DOHH2 (cell line): ENCODE measurements at regions not wholly inside any gene's neighbourhood (a gene's known extent, or its start where the extent isn't known, plus 50 kb on each side); places are given as distances from the start of the nearest gene placed in this dataset.

Experiments used
- H3F3A ChIP-seq: fragments of 200-600 bp; sonication (generic), shearing (Covaris generic); 2 replicates; pipeline ENCODE4 v1.6.0; 2016; ENCODE audit warnings: antibody characterized with exemption, mild to moderate bottlenecking; ENCODE audit not compliant: control insufficient read depth, insufficient read depth
- H3K27ac ChIP-seq: fragments of 200-600 bp; sonication (generic); 2 replicates; pipeline ENCODE4 v1.5.1; 2014; ENCODE audit warnings: low read depth, mild to moderate bottlenecking, low read length, moderate library complexity
- H3K27me3 ChIP-seq: fragments of 200-600 bp; sonication (generic); 2 replicates; pipeline ENCODE4 v1.6.1; 2014; ENCODE audit warnings: mild to moderate bottlenecking, low read length, mixed read lengths; ENCODE audit not compliant: control insufficient read depth
- H3K36me3 ChIP-seq: fragments of 200-600 bp; sonication (generic); 2 replicates; pipeline ENCODE4 v1.6.1; 2014; ENCODE audit warnings: mild to moderate bottlenecking, low read length, moderate library complexity, mixed read lengths; ENCODE audit not compliant: control insufficient read depth
- H3K4me1 ChIP-seq: fragments of 200-600 bp; sonication (generic); 2 replicates; pipeline ENCODE4 v1.6.1; 2014; ENCODE audit warnings: mild to moderate bottlenecking, low read length, mixed read lengths; ENCODE audit not compliant: control insufficient read depth
- H3K4me2 ChIP-seq: fragments of 200-600 bp; sonication (generic); 2 replicates; pipeline ENCODE4 v1.6.0; 2014; ENCODE audit warnings: mild to moderate bottlenecking, low read length, moderate library complexity
- H3K4me3 ChIP-seq: fragments of 200-600 bp; sonication (generic); 2 replicates; pipeline ENCODE4 v1.5.1; 2014; ENCODE audit warnings: mild to moderate bottlenecking, low read length, mixed read lengths
- H3K79me2 ChIP-seq: fragments of 200-600 bp; sonication (generic); 2 replicates; pipeline ENCODE4 v1.6.1; 2014; ENCODE audit warnings: mild to moderate bottlenecking, low read length, mixed read lengths; ENCODE audit not compliant: control insufficient read depth
- H3K9me2 ChIP-seq: fragments of 200-600 bp; sonication (generic); replicated peaks from 2 replicates; pipeline ENCODE4 v1.6.1; 2014; ENCODE audit warnings: mild to moderate bottlenecking, low read length, mixed read lengths; ENCODE audit not compliant: control insufficient read depth
- H3K9me3 ChIP-seq: fragments of 200-600 bp; sonication (generic); 2 replicates; pipeline ENCODE4 v1.6.1; 2014; ENCODE audit warnings: antibody characterized with exemption, low read length, mixed read lengths; ENCODE audit not compliant: control insufficient read depth, insufficient read depth
- H4K20me1 ChIP-seq: fragments of 200-600 bp; sonication (generic); 2 replicates; pipeline ENCODE4 v1.6.0; 2014; ENCODE audit warnings: low read depth, mild to moderate bottlenecking, antibody characterized with exemption, low read length, moderate library complexity; ENCODE audit not compliant: control insufficient read depth, insufficient read depth
- CTCF ChIP-seq: fragments of 200-600 bp; sonication (generic); IDR thresholded peaks from one replicate; pipeline ENCODE4 v1.5.1; 2014; ENCODE audit warnings: antibody characterized with exemption, mild to moderate bottlenecking, low read depth, low read length; ENCODE audit not compliant: poor library complexity, severe bottlenecking
- EZH2phosphoT487 ChIP-seq: fragments of 200-600 bp; sonication (generic); IDR thresholded peaks from 2 replicates; pipeline ENCODE4 v1.6.1; 2017; ENCODE audit warnings: borderline replicate concordance, mild to moderate bottlenecking, antibody characterized with exemption, low read length, moderate library complexity, mixed read lengths

GRCh38 chr14:82451675-82452074 lies 918.0 kb upstream of the SEL1L start:
- TF ChIP-seq EZH2phosphoT487 (no peak), CTCF (no peak)
- no peaks in the 10 kb centered on the region for H3K36me3 ChIP-seq
- H3K9me2 ChIP-seq: no peaks in the 10 kb centered on the region

DNA sequence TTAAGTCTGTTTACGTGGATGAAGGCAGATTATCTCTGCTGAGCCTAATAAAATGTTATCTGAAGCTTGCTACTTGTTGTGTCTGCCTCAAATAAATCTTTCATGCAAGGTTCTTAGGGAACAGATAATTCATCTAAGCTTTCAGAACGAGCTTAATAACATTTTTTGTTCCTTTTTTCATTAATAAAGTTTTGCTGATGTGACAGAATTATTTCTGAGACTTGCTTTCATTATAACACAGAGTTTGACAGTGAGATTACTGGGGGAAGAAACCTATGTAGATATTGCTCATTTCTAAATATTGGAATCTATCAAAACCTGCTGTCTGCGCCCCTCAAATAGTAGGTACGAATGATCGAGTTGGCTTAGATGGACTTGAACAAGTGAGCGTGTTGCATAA lies 948.7 kb upstream of the SEL1L start:
- Histone ChIP-seq H3K4me1 (no peaks in the 10 kb centered on the region), H3K27me3 (no peaks in the 10 kb centered on the region), H4K20me1 (no peaks in the 10 kb centered on the region), H3K9me3 (no peaks in the 10 kb centered on the region), H3K9me2 (no peaks in the 10 kb centered on the region), H3K27ac (no peak overlapping the region), H3K79me2 (no peaks in the 10 kb centered on the region), H3K4me3 (no peak overlapping the region), H3F3A (no peaks in the 10 kb centered on the region), H3K4me2 (no peak overlapping the region), H3K36me3 (no peaks in the 10 kb centered on the region)
- TF ChIP-seq EZH2phosphoT487: no peak
- no peak for TF ChIP-seq CTCF

More at GRCh38 chr14:82451675-82452074, 918.0 kb upstream of the SEL1L start:
- Histone ChIP-seq H3K79me2 (no peaks in the 10 kb centered on the region), H3K27ac (no peak overlapping the region), H3K4me1 (no peaks in the 10 kb centered on the region), H3K9me3 (no peaks in the 10 kb centered on the region), H3K4me3 (no peak overlapping the region), H3K4me2 (no peak overlapping the region), H3K27me3 (no peaks in the 10 kb centered on the region), H4K20me1 (no peaks in the 10 kb centered on the region), H3F3A (no peaks in the 10 kb centered on the region)

- Histone ChIP-seq H3K27me3 (no peaks in the 10 kb centered on the region), H3K27ac (no peak overlapping the region), H4K20me1 (no peaks in the 10 kb centered on the region), H3F3A (no peaks in the 10 kb centered on the region), H3K4me3 (no peak overlapping the region), H3K9me3 (no peaks in the 10 kb centered on the region), H3K36me3 (no peaks in the 10 kb centered on the region), H3K9me2 (no peaks in the 10 kb centered on the region), H3K79me2 (no peaks in the 10 kb centered on the region), H3K4me1 (0 out of 2 replicates have a peak, but pooled peaks cover 2% of the 10 kb centered on the region), H3K4me2 (no peak overlapping the region)
- TF ChIP-seq CTCF (no peak), EZH2phosphoT487 (no peak)
These were observed 954.8 kb upstream of the SEL1L start for GRCh38 chr14:82488473-82488872.
